Osteoblast (primary cell): ENCODE measurements at regions not wholly inside any gene's neighbourhood (a gene's known extent, or its start where the extent isn't known, plus 50 kb on each side); places are given as distances from the start of the nearest gene placed in this dataset.
"Not testable (repeated sequence)": the region's sequence is repeated elsewhere in the genome, so short reads cannot be mapped to it uniquely, and the experiment has no call there.

Source experiments
- DNase-seq: peaks from one replicate; pipeline ENCODE4 v3.0.0; 2011; ENCODE audit warnings: low spot score, mixed read lengths; ENCODE audit not compliant: insufficient read length; ENCODE audit errors: missing footprints
- H2AFZ ChIP-seq: 2 replicates; pipeline ENCODE4 v1.6.0; 2011; ENCODE audit warnings: mild to moderate bottlenecking, low read length
- H3K27ac ChIP-seq: 2 replicates; pipeline ENCODE4 v1.5.1; 2011; ENCODE audit warnings: mild to moderate bottlenecking, low read depth, low read length, moderate library complexity
- H3K27me3 ChIP-seq: 2 replicates; pipeline ENCODE4 v1.6.0; 2012; ENCODE audit warnings: mild to moderate bottlenecking, control low read depth, inconsistent platforms, low read length, moderate library complexity; ENCODE audit not compliant: insufficient read depth
- H3K36me3 ChIP-seq: 2 replicates; pipeline ENCODE4 v1.5.1; 2011; ENCODE audit warnings: mild to moderate bottlenecking, low read length, control low read depth, moderate library complexity; ENCODE audit not compliant: insufficient read depth
- H3K4me1 ChIP-seq: 2 replicates; pipeline ENCODE4 v1.5.1; 2011; ENCODE audit warnings: mild to moderate bottlenecking, low read length, control low read depth, moderate library complexity; ENCODE audit not compliant: insufficient read depth
- H3K4me2 ChIP-seq: 2 replicates; pipeline ENCODE4 v1.6.0; 2011; ENCODE audit warnings: mild to moderate bottlenecking, low read length; ENCODE audit not compliant: insufficient read depth
- H3K4me3 ChIP-seq: fragments of 200-600 bp; sonication (generic); 3 replicates; pipeline ENCODE4 v1.5.1; 2012; ENCODE audit warnings: mild to moderate bottlenecking, low read length, inconsistent platforms; ENCODE audit not compliant: insufficient read depth
- H3K79me2 ChIP-seq: 2 replicates; pipeline ENCODE4 v1.6.0; 2012; ENCODE audit warnings: mild to moderate bottlenecking, low read length, control low read depth, inconsistent platforms; ENCODE audit not compliant: insufficient read depth
- H3K9me3 ChIP-seq: 2 replicates; pipeline ENCODE4 v1.5.1; 2011; ENCODE audit warnings: low read depth, low read length, control low read depth
- H4K20me1 ChIP-seq: 2 replicates; pipeline ENCODE4 v1.6.0; 2012; ENCODE audit warnings: mild to moderate bottlenecking, low read length, control low read depth; ENCODE audit not compliant: insufficient read depth
- TF ChIP-seq, protein P1 (sequence below): IDR thresholded peaks from 2 replicates; pipeline ENCODE4 v1.5.1; 2011; ENCODE audit warnings: mild to moderate bottlenecking, low read depth, low read length, moderate library complexity; ENCODE audit errors: extremely low read depth

DNA sequence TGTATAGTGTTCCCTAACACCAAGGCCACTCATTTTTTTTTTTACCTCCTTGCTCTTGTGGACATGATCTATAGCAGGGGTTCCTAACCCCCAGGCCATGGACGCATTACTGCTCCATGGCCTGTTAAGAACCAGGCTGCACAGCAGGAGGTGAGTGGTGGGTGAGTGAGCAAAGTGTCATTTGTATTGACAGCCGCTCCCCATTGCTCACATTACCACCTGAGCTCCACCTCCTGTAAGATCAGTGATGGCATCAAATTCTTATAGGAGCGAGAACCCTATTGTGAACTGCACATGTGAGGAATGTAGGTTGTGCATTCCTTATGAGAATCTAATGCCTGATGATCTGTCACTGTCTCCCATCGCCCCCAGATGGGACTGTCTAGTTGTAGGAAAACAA lies 342.0 kb downstream of the SOX9 start:
- TF ChIP-seq, protein P1, sequence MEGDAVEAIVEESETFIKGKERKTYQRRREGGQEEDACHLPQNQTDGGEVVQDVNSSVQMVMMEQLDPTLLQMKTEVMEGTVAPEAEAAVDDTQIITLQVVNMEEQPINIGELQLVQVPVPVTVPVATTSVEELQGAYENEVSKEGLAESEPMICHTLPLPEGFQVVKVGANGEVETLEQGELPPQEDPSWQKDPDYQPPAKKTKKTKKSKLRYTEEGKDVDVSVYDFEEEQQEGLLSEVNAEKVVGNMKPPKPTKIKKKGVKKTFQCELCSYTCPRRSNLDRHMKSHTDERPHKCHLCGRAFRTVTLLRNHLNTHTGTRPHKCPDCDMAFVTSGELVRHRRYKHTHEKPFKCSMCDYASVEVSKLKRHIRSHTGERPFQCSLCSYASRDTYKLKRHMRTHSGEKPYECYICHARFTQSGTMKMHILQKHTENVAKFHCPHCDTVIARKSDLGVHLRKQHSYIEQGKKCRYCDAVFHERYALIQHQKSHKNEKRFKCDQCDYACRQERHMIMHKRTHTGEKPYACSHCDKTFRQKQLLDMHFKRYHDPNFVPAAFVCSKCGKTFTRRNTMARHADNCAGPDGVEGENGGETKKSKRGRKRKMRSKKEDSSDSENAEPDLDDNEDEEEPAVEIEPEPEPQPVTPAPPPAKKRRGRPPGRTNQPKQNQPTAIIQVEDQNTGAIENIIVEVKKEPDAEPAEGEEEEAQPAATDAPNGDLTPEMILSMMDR, result no peak
- Histone ChIP-seq H3K9me3 (no peaks in the 10 kb centered on the region), H3K4me2 (no peak overlapping the region), H3K79me2 (peaks cover 10% of the 10 kb centered on the region), H3K4me3 (no peak overlapping the region), H3K36me3 (no peaks in the 10 kb centered on the region), H3K4me1 (peaks cover 20% of the 10 kb centered on the region), H3K27me3 (no peaks in the 10 kb centered on the region), H4K20me1 (peaks cover 15% of the 10 kb centered on the region), H2AFZ (no peak overlapping the region), H3K27ac (no peak overlapping the region)
- DNase-seq, result no peak

DNA sequence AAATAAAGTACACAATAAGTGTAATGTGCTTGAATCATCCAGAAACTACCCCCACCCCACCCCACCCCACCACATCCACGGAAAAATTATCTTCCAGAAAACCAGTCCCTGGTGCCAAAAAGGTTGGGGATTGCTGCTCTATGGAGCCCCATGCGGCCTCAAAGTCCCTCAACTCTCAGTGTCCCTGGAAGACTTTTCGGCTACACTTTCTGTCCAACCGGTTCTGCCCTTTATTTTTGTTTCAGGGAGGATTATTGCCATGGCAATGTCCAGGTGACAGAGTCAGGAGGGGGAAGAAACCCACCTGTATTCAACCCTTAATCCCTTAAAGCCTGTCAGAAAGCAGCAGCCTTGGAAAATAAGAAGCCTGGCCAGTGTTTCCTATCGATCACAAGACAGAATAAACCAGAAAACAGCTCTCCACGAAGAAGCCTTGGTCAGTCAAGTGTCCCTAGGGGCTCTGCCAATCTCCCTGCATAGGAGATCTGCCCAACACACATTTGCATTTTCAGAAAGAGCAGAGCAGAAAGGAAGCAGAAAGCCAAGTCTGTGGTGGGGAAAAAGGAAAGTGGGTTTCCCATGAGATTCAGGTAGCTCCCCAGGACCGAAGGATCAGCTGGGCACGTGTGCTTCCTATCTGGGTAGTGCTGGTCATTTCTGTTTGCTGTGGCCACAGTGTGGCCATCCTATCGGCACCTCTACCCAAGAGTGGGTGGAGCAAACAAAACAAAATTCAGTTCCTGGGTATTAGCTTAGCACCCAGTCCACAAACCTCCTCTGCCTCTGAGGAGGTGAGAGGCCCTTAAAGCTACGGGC lies 342.7 kb downstream of the SOX9 start:
- H2AFZ ChIP-seq, result no peak overlapping the region
- no peak overlapping the region for H3K4me3 ChIP-seq
- H3K9me3 ChIP-seq, result no peaks in the 10 kb centered on the region
- TF ChIP-seq, protein P1, result no peak
- DNase-seq, result no peak
- peaks cover 20% of the 10 kb centered on the region for H3K4me1 ChIP-seq
- H3K4me2 ChIP-seq, result no peak overlapping the region
- H3K27me3 ChIP-seq, result no peaks in the 10 kb centered on the region
- no peak overlapping the region for H3K27ac ChIP-seq
- H3K79me2 ChIP-seq, result peaks cover 12% of the 10 kb centered on the region
- peaks cover 15% of the 10 kb centered on the region for H4K20me1 ChIP-seq
- no peaks in the 10 kb centered on the region for H3K36me3 ChIP-seq

DNA sequence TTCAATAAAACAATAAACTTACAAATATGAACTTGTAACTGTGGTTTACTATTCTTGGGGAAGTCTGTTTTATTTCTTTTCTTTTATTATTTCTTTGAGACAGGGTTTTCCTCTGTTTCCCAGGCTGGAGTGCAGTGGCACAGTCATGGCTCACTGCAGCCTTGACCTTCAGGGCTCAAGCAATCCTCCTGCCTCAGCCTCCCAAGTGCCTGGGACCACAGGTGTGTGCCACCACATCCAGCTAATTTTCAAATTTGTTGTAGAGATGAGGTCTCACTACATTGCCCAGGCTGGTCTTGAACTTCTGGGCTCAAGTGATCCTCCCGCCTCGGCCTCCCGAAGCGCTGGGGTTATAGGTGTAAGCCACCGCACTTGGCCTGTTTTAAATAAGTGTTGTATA lies 343.4 kb downstream of the SOX9 start:
- not testable (repeated sequence) for H3K9me3 ChIP-seq, H2AFZ ChIP-seq, H3K36me3 ChIP-seq, H3K27ac ChIP-seq, DNase-seq, H3K4me3 ChIP-seq, H3K27me3 ChIP-seq, H3K4me2 ChIP-seq
- peaks cover 13% of the 10 kb centered on the region for H3K79me2 ChIP-seq
- H4K20me1 ChIP-seq, result peaks cover 19% of the 10 kb centered on the region
- H3K4me1 ChIP-seq, result peaks cover 20% of the 10 kb centered on the region

DNA sequence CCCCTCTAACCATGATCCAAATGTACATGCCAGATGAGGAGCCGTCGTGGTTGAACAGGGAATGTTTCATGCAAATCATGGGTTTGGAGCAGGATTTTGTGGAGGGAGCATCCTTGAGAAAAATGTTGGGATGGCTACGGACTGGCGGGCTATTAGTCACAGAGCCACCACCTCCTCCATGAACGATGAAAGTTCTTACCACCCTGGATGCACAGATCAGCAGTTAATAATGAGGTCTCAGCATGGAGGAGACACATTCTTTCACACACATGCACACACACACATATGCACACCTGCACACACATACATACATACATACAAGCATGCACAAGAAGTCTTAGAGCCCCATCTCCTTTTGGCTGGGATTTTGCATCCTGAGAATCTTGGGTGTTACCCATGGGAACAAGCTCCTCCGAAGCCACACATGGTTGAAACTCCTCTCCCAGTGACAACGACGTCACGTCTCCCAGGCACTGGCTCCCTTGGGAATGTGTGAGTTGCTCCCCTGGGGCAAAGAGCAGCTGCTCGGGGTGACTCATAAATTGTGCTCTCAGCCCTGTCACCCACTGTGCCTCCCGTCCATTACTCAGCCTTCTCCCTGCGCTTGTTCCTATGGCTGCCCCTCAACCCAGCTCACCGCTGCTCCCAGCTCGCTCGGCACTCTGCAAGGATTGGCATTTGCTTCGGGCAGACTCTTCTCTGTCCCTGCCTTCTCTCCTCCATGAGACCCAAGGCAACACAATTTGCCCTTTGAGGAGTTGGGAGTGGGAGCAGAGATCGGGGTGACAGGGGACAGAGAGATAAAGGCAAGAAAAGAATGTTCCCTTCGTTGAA lies 344.6 kb downstream of the SOX9 start:
- Histone ChIP-seq H3K27me3 (no peaks in the 10 kb centered on the region), H3K4me2 (peak overlapping the region; percentile 58), H3K36me3 (no peaks in the 10 kb centered on the region), H3K9me3 (no peaks in the 10 kb centered on the region), H3K27ac (peak overlapping the region; percentile 27), H3K79me2 (peaks cover 10% of the 10 kb centered on the region), H2AFZ (no peak overlapping the region), H3K4me1 (peaks cover 20% of the 10 kb centered on the region), H3K4me3 (peak overlapping the region; percentile 38), H4K20me1 (peaks cover 17% of the 10 kb centered on the region)
- DNase-seq, result peak; percentile 86
- TF ChIP-seq, protein P1, result no peak
